Parathyroid adenoma (tissue), 2 donors: ENCODE measurements at regions not wholly inside any gene's neighbourhood (a gene's known extent, or its start where the extent isn't known, plus 50 kb on each side); places are given as distances from the start of the nearest gene placed in this dataset.

Experiments used
- H2AFZ ChIP-seq: fragments of 300-600 bp; sonication (generic); one replicate; pipeline ENCODE4 v1.7.0; 2017; ENCODE audit warnings: antibody characterized with exemption, mild to moderate bottlenecking
- H3K27ac ChIP-seq: fragments of 300-600 bp; sonication (generic); one replicate; pipeline ENCODE4 v1.7.0; 2017
- H3K27me3 ChIP-seq: fragments of 300-600 bp; sonication (generic); one replicate; pipeline ENCODE4 v1.7.0; 2017; ENCODE audit warnings: low read length; ENCODE audit not compliant: control insufficient read depth, insufficient read depth
- H3K36me3 ChIP-seq: fragments of 300-600 bp; sonication (generic); one replicate; pipeline ENCODE4 v1.7.0; 2017; ENCODE audit warnings: low read length; ENCODE audit not compliant: control insufficient read depth, insufficient read depth
- H3K4me1 ChIP-seq: fragments of 300-600 bp; sonication (generic); one replicate; pipeline ENCODE4 v1.7.0; 2017; ENCODE audit warnings: control low read depth
- H3K4me2 ChIP-seq: fragments of 300-600 bp; sonication (generic); one replicate; pipeline ENCODE4 v1.7.0; 2017; ENCODE audit warnings: low read length
- H3K4me3 ChIP-seq: fragments of 300-600 bp; sonication (generic); one replicate; pipeline ENCODE4 v1.7.0; 2017; ENCODE audit warnings: low read depth, low read length
- H3K79me2 ChIP-seq: fragments of 300-600 bp; sonication (generic); one replicate; pipeline ENCODE4 v1.7.0; 2017; ENCODE audit warnings: control low read depth
- H3K9ac ChIP-seq: fragments of 300-600 bp; sonication (generic); one replicate; pipeline ENCODE4 v1.7.0; 2017; ENCODE audit warnings: mild to moderate bottlenecking
- H3K9me3 ChIP-seq: fragments of 300-600 bp; sonication (generic); one replicate; pipeline ENCODE4 v1.7.0; 2017; ENCODE audit warnings: low read length; ENCODE audit not compliant: control insufficient read depth
- CTCF ChIP-seq: fragments of 300-600 bp; sonication (generic); IDR thresholded peaks from one replicate; pipeline ENCODE4 v1.7.0; 2017; ENCODE audit warnings: antibody characterized with exemption, mild to moderate bottlenecking
- donor health status: primary hyperparathyroidism.

GRCh38 chr14:101372894-101373620, 188.2 kb upstream of the DIO3 start:
- Histone ChIP-seq H3K4me3 (no peak overlapping the region), H3K4me2 (no peak overlapping the region)

GRCh38 chr14:101373690-101374295, 187.5 kb upstream of the DIO3 start:
- Histone ChIP-seq H3K9ac (no peak overlapping the region), H3K4me2 (no peak overlapping the region), H3K27ac (no peak overlapping the region), H3K79me2 (no peaks in the 10 kb centered on the region), H2AFZ (no peak overlapping the region), H3K4me1 (no peaks in the 10 kb centered on the region), H3K27me3 (no peaks in the 10 kb centered on the region), H3K9me3 (no peaks in the 10 kb centered on the region), H3K4me3 (no peak overlapping the region), H3K36me3 (no peaks in the 10 kb centered on the region)
- TF ChIP-seq CTCF: no peak

More at GRCh38 chr14:101372894-101373620, 188.2 kb upstream of the DIO3 start:
- Histone ChIP-seq H3K9ac (no peak overlapping the region), H3K4me1 (no peaks in the 10 kb centered on the region), H3K27me3 (no peaks in the 10 kb centered on the region), H3K27ac (no peak overlapping the region), H3K79me2 (no peaks in the 10 kb centered on the region), H3K9me3 (no peaks in the 10 kb centered on the region), H3K36me3 (no peaks in the 10 kb centered on the region), H2AFZ (no peak overlapping the region)
- TF ChIP-seq CTCF: no peak

- no peaks in the 10 kb centered on the region for H3K4me1 ChIP-seq
- no peak overlapping the region for H3K9ac ChIP-seq
- H3K9me3 ChIP-seq: no peaks in the 10 kb centered on the region
- H3K4me2 ChIP-seq: no peak overlapping the region
- H3K27me3 ChIP-seq: no peaks in the 10 kb centered on the region
- no peak overlapping the region for H2AFZ ChIP-seq
- no peaks in the 10 kb centered on the region for H3K36me3 ChIP-seq
- TF ChIP-seq CTCF: no peak
- no peak overlapping the region for H3K4me3 ChIP-seq
- no peak overlapping the region for H3K27ac ChIP-seq
- no peaks in the 10 kb centered on the region for H3K79me2 ChIP-seq
Observed at GRCh38 chr14:101374373-101375338, 186.6 kb upstream of the DIO3 start.

GRCh38 chr14:101377069-101377468, 184.2 kb upstream of the DIO3 start:
- Histone ChIP-seq H3K9me3 (no peaks in the 10 kb centered on the region), H3K79me2 (no peaks in the 10 kb centered on the region), H3K27ac (no peak overlapping the region), H3K27me3 (no peaks in the 10 kb centered on the region), H3K36me3 (no peaks in the 10 kb centered on the region), H3K9ac (no peak overlapping the region), H3K4me1 (no peaks in the 10 kb centered on the region), H2AFZ (no peak overlapping the region), H3K4me3 (no peak overlapping the region), H3K4me2 (no peak overlapping the region)
- no peak for TF ChIP-seq CTCF
